ENCODE measurements at regions not wholly inside any gene's neighbourhood (a gene's known extent, or its start where the extent isn't known, plus 50 kb on each side); places are given as distances from the start of the nearest gene placed in this dataset.

DNA sequence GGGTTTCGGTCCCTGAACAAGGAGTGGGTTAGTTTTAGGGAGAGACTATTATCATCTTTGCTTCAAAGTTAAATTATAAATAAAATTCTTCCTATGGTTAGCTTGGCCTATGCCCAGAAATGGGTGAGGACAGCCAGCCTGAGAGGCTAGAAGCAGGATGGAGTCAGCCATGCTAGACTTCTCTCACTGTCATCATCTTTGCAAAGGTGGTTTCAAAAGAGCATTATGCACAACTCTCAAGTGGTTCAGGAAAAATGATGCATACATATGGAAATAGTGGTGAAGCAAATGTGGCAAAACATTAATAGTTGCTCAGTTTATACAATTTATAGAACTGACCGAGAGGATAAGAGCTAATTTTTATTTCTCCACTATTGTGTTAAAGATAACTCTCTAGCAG, 124.3 kb upstream of the FOXN2 start:
- intact Hi-C loops (cut with micrococcal nuclease) = no loop called here
- 68% methylated on average over 2 of the region's 2 CpGs for WGBS (ENCODE audit: insufficient coverage, low coverage, missing lambda C conversion rate)
- Histone ChIP-seq H2AFZ (ENCODE audit: low read depth, low read length) (no peak overlapping the region), H4K20me1 (replicated peaks; ENCODE audit: control insufficient read depth, insufficient read depth, low read length) (no peaks in the 10 kb centered on the region), H3K27ac (ENCODE audit: extremely low read depth, low read depth, low read length) (no peak overlapping the region), H3K9me3 (replicated peaks; ENCODE audit: control insufficient read depth, insufficient read depth, low read depth, low read length) (no peaks in the 10 kb centered on the region), H3K9ac (ENCODE audit: insufficient read depth in 1 of 2, low read depth in 2 of 2, low read length in 2 of 2) (no peak overlapping the region), H3K9me1 (ENCODE audit: control insufficient read depth, insufficient read depth, low read length) (no peaks in the 10 kb centered on the region), H3K4me1 (replicated peaks in 1 of 2; ENCODE audit: control insufficient read depth in 2 of 2, insufficient read depth in 2 of 2, low read length in 2 of 2) (no peaks in the 10 kb centered on the region; a peak in 1 of 5 replicates), H3K4me3 (no peak overlapping the region), H3K79me2 (ENCODE audit: control insufficient read depth, insufficient read depth, low read length) (no peaks in the 10 kb centered on the region), H3K27me3 (ENCODE audit: control insufficient read depth in 2 of 2, insufficient read depth in 2 of 2, low read length in 2 of 2) (no peaks in the 10 kb centered on the region), H3K36me3 (ENCODE audit: control insufficient read depth, insufficient read depth, low read length) (no peaks in the 10 kb centered on the region), H3K4me2 (ENCODE audit: insufficient read depth, low read length) (no peak overlapping the region)
- no peak for FAIRE-seq
- no peak for DNase-seq (ENCODE audit: extremely low read depth in 1 of 4, low spot score in 3 of 4)
- in situ Hi-C loops (cut with MboI) = no loop called here
- ChIA-PET CTCF (ENCODE audit: low intra/inter-chr PET ratio) (interaction anchor here (0.6 kb wide), 1 partner anchor 321 kb away, joined by 3 read pairs; no protein-coding TSS in a partner anchor), POLR2A (interaction anchor here (0.9 to 2.4 kb wide), 4 partner anchors 15 to 44 kb away, joined by 3 to 7 read pairs (median 4); no protein-coding TSS in a partner anchor)
- ATAC-seq = no peak
- no TSS peak for BruUV-seq (replicated peaks)
- no peak for TF ChIP-seq HNRNPLL (IDR thresholded peaks at IDR 0.05; ENCODE audit: low read depth, low read length, poor library complexity, severe bottlenecking)
- TF ChIP-seq, protein P1, sequence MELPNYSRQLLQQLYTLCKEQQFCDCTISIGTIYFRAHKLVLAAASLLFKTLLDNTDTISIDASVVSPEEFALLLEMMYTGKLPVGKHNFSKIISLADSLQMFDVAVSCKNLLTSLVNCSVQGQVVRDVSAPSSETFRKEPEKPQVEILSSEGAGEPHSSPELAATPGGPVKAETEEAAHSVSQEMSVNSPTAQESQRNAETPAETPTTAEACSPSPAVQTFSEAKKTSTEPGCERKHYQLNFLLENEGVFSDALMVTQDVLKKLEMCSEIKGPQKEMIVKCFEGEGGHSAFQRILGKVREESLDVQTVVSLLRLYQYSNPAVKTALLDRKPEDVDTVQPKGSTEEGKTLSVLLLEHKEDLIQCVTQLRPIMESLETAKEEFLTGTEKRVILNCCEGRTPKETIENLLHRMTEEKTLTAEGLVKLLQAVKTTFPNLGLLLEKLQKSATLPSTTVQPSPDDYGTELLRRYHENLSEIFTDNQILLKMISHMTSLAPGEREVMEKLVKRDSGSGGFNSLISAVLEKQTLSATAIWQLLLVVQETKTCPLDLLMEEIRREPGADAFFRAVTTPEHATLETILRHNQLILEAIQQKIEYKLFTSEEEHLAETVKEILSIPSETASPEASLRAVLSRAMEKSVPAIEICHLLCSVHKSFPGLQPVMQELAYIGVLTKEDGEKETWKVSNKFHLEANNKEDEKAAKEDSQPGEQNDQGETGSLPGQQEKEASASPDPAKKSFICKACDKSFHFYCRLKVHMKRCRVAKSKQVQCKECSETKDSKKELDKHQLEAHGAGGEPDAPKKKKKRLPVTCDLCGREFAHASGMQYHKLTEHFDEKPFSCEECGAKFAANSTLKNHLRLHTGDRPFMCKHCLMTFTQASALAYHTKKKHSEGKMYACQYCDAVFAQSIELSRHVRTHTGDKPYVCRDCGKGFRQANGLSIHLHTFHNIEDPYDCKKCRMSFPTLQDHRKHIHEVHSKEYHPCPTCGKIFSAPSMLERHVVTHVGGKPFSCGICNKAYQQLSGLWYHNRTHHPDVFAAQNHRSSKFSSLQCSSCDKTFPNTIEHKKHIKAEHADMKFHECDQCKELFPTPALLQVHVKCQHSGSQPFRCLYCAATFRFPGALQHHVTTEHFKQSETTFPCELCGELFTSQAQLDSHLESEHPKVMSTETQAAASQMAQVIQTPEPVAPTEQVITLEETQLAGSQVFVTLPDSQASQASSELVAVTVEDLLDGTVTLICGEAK (IDR thresholded peaks at IDR 0.05) = no peak
- TF ChIP-seq, protein P1 (CRISPR knock-in tag; IDR thresholded peaks at IDR 0.05) = no peak
- TF ChIP-seq EWSR1 (IDR thresholded peaks at IDR 0.05; ENCODE audit: borderline replicate concordance, low read depth, partially characterized antibody) = no peak
- TF ChIP-seq HMGXB4 (CRISPR knock-in tag; IDR thresholded peaks at IDR 0.05) = no peak
- no peak for TF ChIP-seq ZSCAN32 (CRISPR knock-in tag; IDR thresholded peaks at IDR 0.05)
- no peak for TF ChIP-seq TFAP4 (CRISPR knock-in tag; IDR thresholded peaks at IDR 0.05; ENCODE audit: borderline replicate concordance)
- no peak for TF ChIP-seq HDAC1 (IDR thresholded peaks at IDR 0.05)
- no peak for TF ChIP-seq CSDE1 (IDR thresholded peaks at IDR 0.05)
- TF ChIP-seq ETV5 (CRISPR knock-in tag; IDR thresholded peaks at IDR 0.05; ENCODE audit: low read depth) = no peak
- TF ChIP-seq KLF13 (tag; IDR thresholded peaks at IDR 0.05; ENCODE audit: borderline replicate concordance, low read depth) = no peak

Measured in K562 (cell line).